KMS-11 (cell line): ENCODE measurements at regions not wholly inside any gene's neighbourhood (a gene's known extent, or its start where the extent isn't known, plus 50 kb on each side); places are given as distances from the start of the nearest gene placed in this dataset.

Experiments
- H2AFZ ChIP-seq: fragments of 200-600 bp; sonication (generic); 2 replicates; pipeline ENCODE4 v1.6.1; 2016; ENCODE audit warnings: antibody characterized with exemption, mixed run types, low read depth
- H3K27ac ChIP-seq: fragments of 200-600 bp; sonication (generic); 2 replicates; pipeline ENCODE4 v1.6.1; 2016; ENCODE audit warnings: mild to moderate bottlenecking, mixed run types
- H3K27me3 ChIP-seq: fragments of 200-600 bp; sonication (generic); 2 replicates; pipeline ENCODE4 v1.6.1; 2017; ENCODE audit warnings: mild to moderate bottlenecking, low read depth, mixed run types, moderate library complexity; ENCODE audit not compliant: insufficient read depth
- H3K36me3 ChIP-seq: fragments of 200-600 bp; sonication (generic); 2 replicates; pipeline ENCODE4 v1.6.1; 2017; ENCODE audit warnings: mild to moderate bottlenecking, mixed run types; ENCODE audit not compliant: insufficient read depth
- H3K4me1 ChIP-seq: fragments of 200-600 bp; sonication (generic); 2 replicates; pipeline ENCODE4 v1.6.1; 2016; ENCODE audit warnings: mild to moderate bottlenecking, low read depth, mixed run types; ENCODE audit not compliant: poor library complexity, severe bottlenecking
- H3K4me2 ChIP-seq: fragments of 200-600 bp; sonication (generic); 2 replicates; pipeline ENCODE4 v1.7.0; 2016; ENCODE audit warnings: mild to moderate bottlenecking, mixed run types
- H3K4me3 ChIP-seq: fragments of 200-600 bp; sonication (generic); IDR thresholded peaks from 2 replicates; pipeline ENCODE4 v1.6.1; 2017; ENCODE audit warnings: low read depth, low read length, mixed read lengths; ENCODE audit not compliant: insufficient read depth
- H3K79me2 ChIP-seq: fragments of 200-600 bp; sonication (generic); 2 replicates; pipeline ENCODE4 v1.6.1; 2016; ENCODE audit warnings: low read depth, mixed run types; ENCODE audit not compliant: insufficient read depth
- H3K9ac ChIP-seq: fragments of 200-600 bp; sonication (generic); 2 replicates; pipeline ENCODE4 v1.6.1; 2016; ENCODE audit warnings: mild to moderate bottlenecking, mixed run types
- H4K20me1 ChIP-seq: fragments of 200-600 bp; sonication (generic); 2 replicates; pipeline ENCODE4 v1.6.1; 2016; ENCODE audit warnings: mild to moderate bottlenecking, mixed run types; ENCODE audit not compliant: insufficient read depth
- CTCF ChIP-seq: fragments of 200-600 bp; sonication (generic); conservative IDR thresholded peaks from 2 replicates; pipeline ENCODE4 v1.6.1; 2017; ENCODE audit warnings: low read depth, mild to moderate bottlenecking, antibody characterized with exemption, low read length, moderate library complexity, mixed read lengths

DNA sequence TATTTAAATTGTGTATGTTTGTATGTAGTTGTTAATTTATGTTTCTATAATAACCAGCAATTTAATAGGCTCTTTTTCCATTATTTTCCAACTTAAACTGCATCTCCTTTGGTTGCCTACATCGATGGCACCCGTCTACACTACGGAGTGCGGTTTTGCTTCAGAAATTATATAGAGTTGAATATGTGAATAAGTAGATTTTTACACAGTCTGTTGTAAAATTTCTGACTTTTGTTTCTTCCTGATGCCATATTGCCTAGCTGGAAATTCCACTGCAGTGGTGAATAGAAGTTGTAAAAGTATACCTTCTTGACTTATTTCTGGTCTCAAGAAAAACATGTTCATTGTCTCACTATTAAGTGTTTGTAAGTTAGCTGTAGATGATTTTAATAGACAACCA, 404.1 kb upstream of the EPHA7 start:
- Histone ChIP-seq H2AFZ (no peak overlapping the region), H3K36me3 (no peaks in the 10 kb centered on the region), H3K79me2 (no peaks in the 10 kb centered on the region), H3K27me3 (no peaks in the 10 kb centered on the region), H3K4me3 (no peak overlapping the region), H3K9ac (no peak overlapping the region), H3K4me2 (no peak overlapping the region), H4K20me1 (no peaks in the 10 kb centered on the region), H3K4me1 (no peaks in the 10 kb centered on the region), H3K27ac (no peak overlapping the region)
- TF ChIP-seq CTCF = no peak

DNA sequence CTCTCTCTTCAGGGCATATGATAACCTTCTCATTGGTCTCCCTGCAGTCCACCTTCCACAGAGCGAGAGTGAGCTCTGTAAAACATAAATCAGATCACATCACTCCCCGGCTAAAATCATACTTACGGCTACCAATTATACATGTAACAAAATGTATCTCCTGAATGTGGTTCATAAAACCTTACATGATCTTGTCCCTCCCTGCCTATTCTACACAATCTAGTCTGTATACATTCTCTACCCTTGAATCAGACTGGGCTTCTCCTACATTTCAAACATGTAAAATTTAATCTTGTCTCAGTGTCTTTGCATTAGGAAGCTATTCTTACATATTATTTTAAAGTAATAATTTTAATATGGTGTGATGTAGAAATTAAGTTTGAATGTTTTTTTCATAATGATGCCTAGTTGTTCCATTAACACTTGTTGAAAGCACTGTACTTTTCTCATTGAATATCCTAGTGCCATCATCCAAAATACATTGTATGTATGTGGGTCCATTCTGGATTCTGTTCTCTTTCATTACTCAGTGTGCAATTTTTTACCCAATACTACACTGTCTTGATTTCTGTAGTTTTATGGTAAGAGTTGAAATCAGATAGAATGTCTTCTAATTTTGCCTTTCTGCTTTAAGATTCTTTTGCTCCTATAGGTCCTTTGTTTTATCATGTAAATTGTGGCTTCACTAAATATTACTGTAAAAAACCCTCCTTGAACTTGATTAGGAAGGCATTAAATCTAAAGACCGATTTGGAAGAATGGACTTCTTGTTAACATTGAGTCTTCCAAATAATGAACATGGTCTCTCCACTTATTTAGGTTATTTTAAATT, 403.3 kb upstream of the EPHA7 start:
- no peaks in the 10 kb centered on the region for H4K20me1 ChIP-seq
- no peak overlapping the region for H3K4me2 ChIP-seq
- no peak overlapping the region for H2AFZ ChIP-seq
- no peak overlapping the region for H3K4me3 ChIP-seq
- H3K27me3 ChIP-seq = no peaks in the 10 kb centered on the region
- H3K79me2 ChIP-seq = no peaks in the 10 kb centered on the region
- H3K4me1 ChIP-seq = no peaks in the 10 kb centered on the region
- no peak for TF ChIP-seq CTCF
- no peak overlapping the region for H3K9ac ChIP-seq
- no peaks in the 10 kb centered on the region for H3K36me3 ChIP-seq
- no peak overlapping the region for H3K27ac ChIP-seq

DNA sequence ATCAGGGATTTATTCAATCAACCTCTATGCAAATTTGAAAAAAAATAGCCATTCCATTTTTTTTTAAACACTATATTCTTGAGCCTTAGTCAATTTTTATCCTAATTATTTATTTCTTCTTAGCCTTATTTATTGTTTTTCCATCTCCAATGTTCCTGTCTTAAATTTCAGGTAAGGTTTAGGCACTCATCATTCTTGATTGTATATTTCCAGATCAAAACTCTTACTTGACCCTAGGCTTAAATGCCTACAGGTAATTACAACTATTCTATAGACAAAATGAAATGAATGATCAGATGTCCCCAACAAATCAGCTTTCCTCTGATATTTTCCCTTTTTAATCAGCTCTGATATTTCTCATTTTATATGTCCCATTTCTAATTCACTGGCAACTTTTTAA, 402.6 kb upstream of the EPHA7 start:
- Histone ChIP-seq H3K4me2 (no peak overlapping the region), H2AFZ (no peak overlapping the region), H4K20me1 (no peaks in the 10 kb centered on the region), H3K27ac (no peak overlapping the region), H3K4me3 (no peak overlapping the region), H3K9ac (no peak overlapping the region), H3K4me1 (no peaks in the 10 kb centered on the region), H3K27me3 (no peaks in the 10 kb centered on the region), H3K79me2 (no peaks in the 10 kb centered on the region), H3K36me3 (no peaks in the 10 kb centered on the region)
- TF ChIP-seq CTCF = no peak

DNA sequence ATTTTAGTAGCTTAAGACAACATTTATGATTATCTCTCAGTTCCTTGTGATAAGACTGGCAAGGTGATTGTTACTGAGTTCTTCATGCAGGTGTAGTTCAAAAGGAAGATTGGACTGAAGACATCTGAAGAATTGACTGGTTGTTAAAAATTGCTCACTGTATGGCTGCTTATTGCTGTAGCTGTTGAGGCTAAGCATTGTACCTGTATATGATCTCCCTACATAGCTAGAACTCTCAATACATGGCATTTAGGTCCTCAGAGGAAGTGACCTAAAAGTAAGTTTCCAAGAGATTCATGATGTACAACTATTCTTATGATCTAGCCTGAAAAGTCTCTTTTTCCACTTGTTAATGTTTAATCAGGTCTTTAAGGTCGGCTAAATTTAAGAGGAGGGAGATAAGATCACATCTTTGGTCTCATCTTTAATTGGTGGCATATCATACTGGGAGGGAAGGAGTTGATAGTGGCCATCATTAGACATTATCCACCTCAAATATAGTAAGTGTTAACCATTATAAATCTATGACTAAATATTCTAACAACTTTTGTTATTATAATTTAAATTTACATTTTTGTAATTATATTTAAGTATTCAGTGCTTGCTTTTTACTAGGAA, 401.2 kb upstream of the EPHA7 start:
- no peaks in the 10 kb centered on the region for H3K27me3 ChIP-seq
- no peaks in the 10 kb centered on the region for H3K36me3 ChIP-seq
- no peak overlapping the region for H3K9ac ChIP-seq
- no peaks in the 10 kb centered on the region for H4K20me1 ChIP-seq
- no peaks in the 10 kb centered on the region for H3K4me1 ChIP-seq
- no peak overlapping the region for H3K4me3 ChIP-seq
- no peak for TF ChIP-seq CTCF
- no peak overlapping the region for H3K27ac ChIP-seq
- no peaks in the 10 kb centered on the region for H3K79me2 ChIP-seq
- H2AFZ ChIP-seq = no peak overlapping the region
- no peak overlapping the region for H3K4me2 ChIP-seq
